ENCODE measurements at regions not wholly inside any gene's neighbourhood (a gene's known extent, or its start where the extent isn't known, plus 50 kb on each side); places are given as distances from the start of the nearest gene placed in this dataset.

GRCh38 chr18:70489986-70490933 lies 201.4 kb downstream of the SOCS6 start:
- no peak for DNase-seq

DNA sequence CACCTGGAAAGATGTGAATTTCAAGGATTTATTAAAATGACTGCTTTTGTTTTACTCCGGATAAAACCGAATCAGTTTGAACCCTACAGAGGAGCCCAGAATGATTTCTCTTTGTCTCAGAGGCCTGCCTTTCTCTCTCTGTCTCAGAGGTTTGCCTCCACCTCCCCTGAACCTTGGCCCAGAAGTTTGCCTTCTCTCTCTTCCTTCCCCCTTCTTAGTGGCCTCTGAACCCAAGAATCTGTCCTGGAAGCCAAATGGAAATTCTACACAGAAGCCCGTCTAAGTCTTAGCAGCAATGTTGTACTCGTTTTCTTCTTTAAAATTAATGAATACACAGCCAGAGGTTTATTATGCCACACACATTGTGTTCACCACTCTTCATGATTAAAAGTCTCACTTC lies 200.7 kb downstream of the SOCS6 start:
- no peak for DNase-seq

DNA sequence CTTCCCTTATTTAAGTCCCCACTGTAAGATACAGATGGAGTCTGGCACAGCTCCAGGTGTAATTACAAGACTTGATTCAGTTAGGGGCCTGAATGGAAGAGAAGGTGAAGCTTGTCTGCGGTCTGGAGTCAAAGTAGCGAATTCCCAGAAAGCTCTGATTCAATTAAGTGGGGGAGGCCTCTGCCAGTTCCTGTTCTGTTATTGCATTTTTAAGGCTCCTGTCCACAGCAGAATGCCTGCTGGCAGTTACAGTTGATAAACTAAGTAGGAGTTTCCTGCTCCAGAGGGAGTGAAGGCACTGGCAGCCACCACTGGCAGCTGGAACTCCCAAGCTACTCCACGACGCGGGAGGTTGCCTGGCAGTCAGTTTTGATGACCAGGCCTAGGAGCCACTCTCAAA lies 181.1 kb downstream of the SOCS6 start:
- DNase-seq: no peak

- no peak for DNase-seq
These were observed 180.2 kb downstream of the SOCS6 start for GRCh38 chr18:70468861-70469547.

GRCh38 chr18:70464343-70465114 lies 175.7 kb downstream of the SOCS6 start:
- DNase-seq: peak; percentile 32

DNA sequence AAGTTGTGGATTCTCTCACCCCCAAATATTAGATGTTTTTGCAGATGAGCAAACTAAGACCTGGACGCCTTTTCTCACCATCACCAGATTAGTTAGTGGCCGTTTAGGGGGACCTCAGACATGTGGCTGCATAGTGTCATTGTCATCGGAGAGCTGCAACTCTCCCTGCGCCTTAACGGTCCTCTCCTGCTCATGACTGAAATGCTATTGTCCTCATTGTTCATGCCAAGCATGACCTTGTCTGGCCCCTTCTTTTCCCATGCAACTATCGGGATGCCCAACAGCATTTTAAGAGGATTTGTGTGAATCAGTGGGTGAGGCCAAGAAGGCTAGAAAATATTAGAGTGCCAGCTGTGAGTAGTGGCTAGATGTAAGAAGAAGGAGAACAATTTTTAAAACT lies 174.2 kb downstream of the SOCS6 start:
- DNase-seq: no peak

DNA sequence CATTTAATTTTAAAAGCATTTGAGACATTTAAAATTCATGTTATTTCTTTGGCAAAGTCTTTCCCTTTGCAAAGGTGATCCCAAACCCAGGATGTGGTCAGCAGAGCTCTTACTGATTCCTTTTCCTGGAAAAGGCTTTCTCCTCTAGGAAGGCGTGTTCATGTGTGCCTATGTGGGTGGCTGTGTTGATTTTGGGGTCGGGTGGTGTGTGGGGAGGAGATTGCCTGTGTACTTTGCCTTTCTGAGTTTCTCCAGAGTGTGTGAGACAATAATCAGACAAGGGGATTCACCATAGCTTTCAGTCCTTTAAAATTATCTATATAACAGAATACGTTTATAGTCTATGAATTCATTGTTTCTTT lies 173.2 kb downstream of the SOCS6 start:
- no peak for DNase-seq

- DNase-seq: no peak
These were observed 172.7 kb downstream of the SOCS6 start for GRCh38 chr18:70461323-70462077.

- DNase-seq: no peak
These were observed 170.9 kb downstream of the SOCS6 start for GRCh38 chr18:70459731-70460130.

- no peak for DNase-seq
These were observed 170.4 kb downstream of the SOCS6 start for GRCh38 chr18:70459251-70459650.

- DNase-seq: no peak
These were observed 168.9 kb downstream of the SOCS6 start for GRCh38 chr18:70457788-70458187.

GRCh38 chr18:70457223-70457622 lies 168.4 kb downstream of the SOCS6 start:
- no peak for DNase-seq

GRCh38 chr18:70456376-70456775 lies 167.5 kb downstream of the SOCS6 start:
- no peak for DNase-seq

GRCh38 chr18:70455731-70456130 lies 166.9 kb downstream of the SOCS6 start:
- no peak for DNase-seq

- DNase-seq: no peak
These were observed 166.0 kb downstream of the SOCS6 start for GRCh38 chr18:70454704-70455322.

DNA sequence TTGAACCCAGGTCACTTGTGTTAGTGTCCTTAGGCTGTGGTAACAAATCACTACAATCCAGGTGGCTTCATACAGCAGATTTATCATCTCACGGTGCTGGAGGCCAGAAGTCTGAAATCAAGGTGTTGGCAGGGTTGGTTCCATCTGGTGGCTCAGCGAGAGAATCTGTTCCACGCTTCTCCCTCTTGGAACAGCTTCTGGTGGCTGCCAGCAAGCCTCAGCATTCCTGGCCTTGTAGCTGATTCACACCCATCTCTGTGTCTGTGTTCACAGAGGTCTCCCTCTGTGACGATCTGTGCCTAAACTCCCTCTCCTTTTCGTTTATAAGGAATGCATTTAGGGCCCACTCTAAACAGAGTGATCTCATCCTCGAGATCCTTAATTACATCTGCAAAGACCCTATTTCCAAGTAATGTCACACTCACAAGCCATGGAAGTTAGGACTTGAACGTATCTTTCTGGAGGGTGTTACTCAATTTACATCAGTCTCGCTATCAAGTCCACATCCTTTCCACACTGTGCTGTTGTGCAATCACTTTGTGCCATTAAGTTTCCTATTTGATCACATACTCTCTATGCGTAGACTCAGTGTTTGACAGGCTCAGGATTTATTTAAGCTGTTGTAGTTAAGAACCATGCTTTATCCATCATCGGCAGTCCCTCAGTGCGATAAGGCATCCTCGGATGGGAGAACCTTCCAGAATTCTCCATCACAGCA lies 164.4 kb downstream of the SOCS6 start:
- DNase-seq: no peak

GRCh38 chr18:70452501-70452900 lies 163.7 kb downstream of the SOCS6 start:
- no peak for DNase-seq

DNA sequence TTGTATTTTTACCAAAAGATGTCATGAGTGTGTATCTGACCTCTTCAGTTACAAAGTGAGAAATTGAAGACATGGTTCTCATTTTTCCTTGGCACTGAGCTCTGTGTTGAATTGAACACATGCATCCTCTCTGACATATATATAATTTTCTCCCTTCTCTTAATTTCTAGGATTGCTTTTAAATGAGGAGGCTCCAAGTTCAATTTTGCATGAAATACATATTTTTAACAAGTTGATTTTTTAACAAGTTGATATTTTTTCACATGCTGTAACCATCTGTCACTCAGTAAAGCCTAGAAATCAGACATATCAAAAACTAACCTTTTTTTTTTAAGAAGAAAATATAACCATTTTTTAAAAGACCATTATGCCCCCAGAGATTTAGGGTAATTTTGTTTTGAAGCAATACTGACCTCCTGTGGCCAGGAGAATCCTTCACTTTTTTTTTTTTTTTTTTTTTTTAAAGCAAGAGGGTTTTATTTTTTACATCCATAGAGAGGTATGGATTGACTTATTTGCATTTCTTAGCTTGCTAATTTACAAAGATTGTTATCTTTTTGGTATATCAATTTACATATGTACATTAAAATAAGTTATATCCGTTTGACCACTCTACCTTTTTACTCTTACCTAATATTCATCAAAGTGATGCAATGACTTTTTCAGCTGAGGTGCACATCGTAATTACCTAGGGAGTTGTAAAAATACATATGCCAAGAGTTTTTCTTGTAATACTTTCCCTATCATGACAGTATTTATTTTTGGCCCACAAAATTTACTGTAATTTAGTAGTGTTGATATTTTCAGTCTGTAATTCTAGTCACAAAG lies 161.8 kb downstream of the SOCS6 start:
- no peak for DNase-seq

- DNase-seq: no peak
These were observed 159.7 kb downstream of the SOCS6 start for GRCh38 chr18:70448588-70448987.

DNA sequence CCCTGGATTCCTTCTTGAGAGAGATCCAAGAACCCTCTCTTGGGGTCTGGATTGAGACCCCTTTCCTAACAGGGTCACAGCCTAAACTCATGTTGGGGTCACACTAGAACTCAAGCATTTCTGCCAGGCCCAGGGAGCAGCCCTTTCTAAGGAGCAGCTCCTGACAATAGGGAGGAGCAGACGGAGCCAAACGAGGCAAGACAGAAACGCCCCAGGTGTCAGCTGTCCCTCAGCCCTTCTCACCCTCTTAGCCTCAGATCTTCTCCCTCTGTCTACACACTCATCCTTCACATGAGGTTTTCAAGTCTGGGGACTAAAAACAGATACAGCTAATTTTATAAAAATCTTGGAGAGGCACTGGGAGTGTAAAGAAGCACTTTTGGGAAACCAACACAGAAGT lies 157.2 kb downstream of the SOCS6 start:
- no peak for DNase-seq

DNA sequence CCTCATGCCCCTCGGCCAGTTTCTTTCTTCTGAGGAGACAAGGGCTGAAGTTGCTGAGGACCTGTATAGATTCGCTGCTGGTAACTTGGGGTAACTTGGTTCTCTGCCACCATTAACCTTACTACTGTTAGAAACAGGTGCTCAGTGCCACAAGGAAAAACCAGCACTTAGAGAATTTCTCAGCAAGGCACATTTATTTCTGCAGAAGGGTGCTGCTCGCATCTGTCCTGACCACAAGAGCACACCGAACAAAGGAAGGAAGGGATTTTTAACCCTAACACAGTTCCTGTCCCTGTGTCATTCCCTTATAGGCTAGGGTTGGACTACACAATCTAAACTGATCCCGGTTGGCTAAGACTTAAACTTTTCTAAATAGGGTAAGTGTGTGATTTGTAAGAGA lies 154.1 kb downstream of the SOCS6 start:
- DNase-seq: no peak
